Ishikawa (cell line): ENCODE measurements at regions not wholly inside any gene's neighbourhood (a gene's known extent, or its start where the extent isn't known, plus 50 kb on each side); places are given as distances from the start of the nearest gene placed in this dataset.

ENCODE experiments used
- CEBPB ChIP-seq: IDR thresholded peaks from 2 replicates; pipeline ENCODE4 v1.6.1; 2012
- CREB1 ChIP-seq: IDR thresholded peaks from 2 replicates; pipeline ENCODE4 v1.6.1; 2012; ENCODE audit warnings: low read depth
- EGR1 ChIP-seq: IDR thresholded peaks from 2 replicates; pipeline ENCODE4 v1.6.1; 2012
- EP300 ChIP-seq: IDR thresholded peaks from 2 replicates; pipeline ENCODE4 v1.6.1; 2012; ENCODE audit warnings: borderline replicate concordance
- FOXM1 ChIP-seq: IDR thresholded peaks from 2 replicates; pipeline ENCODE4 v1.6.1; 2012; ENCODE audit warnings: low read depth, borderline replicate concordance
- MAX ChIP-seq: IDR thresholded peaks from 2 replicates; pipeline ENCODE4 v1.6.1; 2012
- NFIC ChIP-seq: IDR thresholded peaks from 2 replicates; pipeline ENCODE4 v1.6.1; 2012
- RAD21 ChIP-seq: IDR thresholded peaks from 2 replicates; pipeline ENCODE4 v1.6.1; 2012; ENCODE audit warnings: low read depth
- REST ChIP-seq: IDR thresholded peaks from 2 replicates; pipeline ENCODE4 v1.6.1; 2012; ENCODE audit warnings: low read depth, mild to moderate bottlenecking
- TAF1 ChIP-seq: IDR thresholded peaks from 2 replicates; pipeline ENCODE4 v1.6.1; 2012; ENCODE audit warnings: low read depth, mild to moderate bottlenecking
- TCF12 ChIP-seq: IDR thresholded peaks from 2 replicates; pipeline ENCODE4 v1.6.1; 2012; ENCODE audit warnings: low read depth
- TEAD4 ChIP-seq: IDR thresholded peaks from 2 replicates; pipeline ENCODE4 v1.6.1; 2012
- USF1 ChIP-seq: IDR thresholded peaks from 2 replicates; pipeline ENCODE4 v1.6.1; 2012
- YY1 ChIP-seq: IDR thresholded peaks from 2 replicates; pipeline ENCODE4 v1.6.1; 2012; ENCODE audit warnings: low read depth
- ZBTB7A ChIP-seq: IDR thresholded peaks from 2 replicates; pipeline ENCODE4 v1.6.1; 2012; ENCODE audit warnings: low read depth

- TF ChIP-seq NFIC (no peak), ZBTB7A (no peak), MAX (no peak), YY1 (no peak), TAF1 (no peak), CEBPB (no peak), USF1 (no peak), TEAD4 (no peak), EGR1 (no peak), TCF12 (no peak), RAD21 (no peak), EP300 (no peak), REST (no peak), CREB1 (no peak), FOXM1 (no peak)
Measured at GRCh38 chr13:28566891-28567290, 72.0 kb upstream of the FLT1 start.

- no peak for TF ChIP-seq MAX
- TF ChIP-seq TEAD4, result no peak
- no peak for TF ChIP-seq FOXM1
- no peak for TF ChIP-seq YY1
- no peak for TF ChIP-seq TAF1
- TF ChIP-seq CEBPB, result no peak
- TF ChIP-seq TCF12, result no peak
- TF ChIP-seq NFIC, result no peak
- no peak for TF ChIP-seq EP300
- no peak for TF ChIP-seq REST
- no peak for TF ChIP-seq ZBTB7A
- no peak for TF ChIP-seq RAD21
- no peak for TF ChIP-seq CREB1
- TF ChIP-seq USF1, result no peak
Measured at GRCh38 chr13:28566283-28566682, 71.4 kb upstream of the FLT1 start.

- TF ChIP-seq TCF12, result peak; percentile 46
- TF ChIP-seq ZBTB7A, result no peak
- TF ChIP-seq EGR1, result no peak
- peak; percentile 50; the same call in 1 of the 2 replicates for TF ChIP-seq TEAD4
- no peak for TF ChIP-seq CEBPB
- no peak for TF ChIP-seq REST
- TF ChIP-seq USF1, result no peak
- peak; percentile 89 for TF ChIP-seq NFIC
- TF ChIP-seq TAF1, result no peak
- TF ChIP-seq MAX, result peak; percentile 36; the same call in 1 of the 2 replicates
- TF ChIP-seq EP300, result peak; percentile 41; the same call in 1 of the 2 replicates
Measured at GRCh38 chr13:28564030-28564429, 69.1 kb upstream of the FLT1 start.

GRCh38 chr13:28563609-28564008 is 68.7 kb upstream of the FLT1 start:
- TF ChIP-seq MAX, result no peak
- no peak for TF ChIP-seq YY1
- TF ChIP-seq CREB1, result no peak
- no peak for TF ChIP-seq CEBPB
- no peak for TF ChIP-seq USF1
